GM18951 (cell line): ENCODE measurements at regions not wholly inside any gene's neighbourhood (a gene's known extent, or its start where the extent isn't known, plus 50 kb on each side); places are given as distances from the start of the nearest gene placed in this dataset.

ENCODE experiments used
- POLR2A ChIP-seq: IDR thresholded peaks from 4 replicates; pipeline ENCODE4 v1.6.1; 2011; ENCODE audit warnings: mild to moderate bottlenecking; ENCODE audit not compliant: insufficient read length, insufficient read depth; ENCODE audit errors: extremely low read depth
- in situ Hi-C: fragments of 300-500 bp; cut with MboI; formaldehyde crosslinking; loops from one replicate; pipeline ENCODE4 v1.12.0; 2022; ENCODE audit warnings: low sequenced_read_pairs, mixed read lengths, inconsistent platforms; ENCODE audit not compliant: unreplicated experiment

GRCh38 chr11:19378814-19379213 is 138.1 kb upstream of the E2F8 start:
- in situ Hi-C loops: no loop called here
- TF ChIP-seq POLR2A: no peak

- in situ Hi-C loops: no loop called here
- TF ChIP-seq POLR2A: no peak
Measured at GRCh38 chr11:19377881-19378280, 137.1 kb upstream of the E2F8 start.

- in situ Hi-C loops: no loop called here
- no peak for TF ChIP-seq POLR2A
Measured at GRCh38 chr11:19375440-19375839, 134.7 kb upstream of the E2F8 start.

GRCh38 chr11:19374151-19374569 is 133.4 kb upstream of the E2F8 start:
- TF ChIP-seq POLR2A: no peak
- in situ Hi-C loops: no loop called here

- TF ChIP-seq POLR2A: no peak
- in situ Hi-C loops: no loop called here
Measured at GRCh38 chr11:19372381-19372780, 131.6 kb upstream of the E2F8 start.

- in situ Hi-C loops: no loop called here
- no peak for TF ChIP-seq POLR2A
Measured at GRCh38 chr11:19370100-19370861, 129.5 kb upstream of the E2F8 start.

- no peak for TF ChIP-seq POLR2A
- in situ Hi-C loops: no loop called here
Measured at GRCh38 chr11:19368726-19369375, 128.1 kb upstream of the E2F8 start.

GRCh38 chr11:19366992-19367709 is 126.4 kb upstream of the E2F8 start:
- in situ Hi-C loops: no loop called here
- no peak for TF ChIP-seq POLR2A

- in situ Hi-C loops: no loop called here
Measured at GRCh38 chr11:19365743-19366410, 125.1 kb upstream of the E2F8 start.

GRCh38 chr11:19359221-19360000 is 118.7 kb upstream of the E2F8 start:
- TF ChIP-seq POLR2A: no peak
- in situ Hi-C loops: no loop called here

More at GRCh38 chr11:19365743-19366410, 125.1 kb upstream of the E2F8 start:
- TF ChIP-seq POLR2A: no peak

- TF ChIP-seq POLR2A: no peak
- in situ Hi-C loops: no loop called here
Measured at GRCh38 chr11:19357943-19358342, 117.2 kb upstream of the E2F8 start.

GRCh38 chr11:19355601-19356000 is 114.9 kb upstream of the E2F8 start:
- no peak for TF ChIP-seq POLR2A
- in situ Hi-C loops: no loop called here
